ENCODE measurements at regions not wholly inside any gene's neighbourhood (a gene's known extent, or its start where the extent isn't known, plus 50 kb on each side); places are given as distances from the start of the nearest gene placed in this dataset.
"Not testable (repeated sequence)": the region's sequence is repeated elsewhere in the genome, so short reads cannot be mapped to it uniquely, and the experiment has no call there.

GRCh38 chr9:65422966-65423690 is 138.1 kb upstream of the FOXD4L5 start:
- DNase-seq (ENCODE audit: low read depth in 4 of 4, low spot score in 2 of 4) = not testable (repeated sequence)

DNA sequence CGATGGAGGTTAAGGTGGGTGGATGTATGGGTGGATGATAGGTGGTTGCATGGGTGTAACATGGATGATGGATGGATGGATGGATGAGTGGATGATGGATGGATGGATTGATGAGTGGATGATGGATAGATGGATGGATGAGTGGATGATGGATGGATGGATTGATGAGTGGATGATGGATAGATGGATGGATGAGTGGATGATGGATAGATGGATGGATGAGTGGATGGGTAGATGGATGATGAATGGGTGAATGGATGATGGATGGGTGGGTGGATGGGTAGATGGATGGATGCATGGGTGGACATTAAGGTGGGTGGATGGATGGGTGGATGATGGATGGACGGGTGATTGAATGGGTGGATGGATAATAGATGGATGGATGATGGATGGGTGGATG is 136.5 kb upstream of the FOXD4L5 start:
- DNase-seq (ENCODE audit: low read depth in 4 of 4, low spot score in 2 of 4) = not testable (repeated sequence)

GRCh38 chr9:65420771-65421170 is 135.8 kb upstream of the FOXD4L5 start:
- DNase-seq (ENCODE audit: low read depth in 4 of 4, low spot score in 2 of 4) = no peak

- not testable (repeated sequence) for DNase-seq (ENCODE audit: low read depth in 4 of 4, low spot score in 2 of 4)
Observed at GRCh38 chr9:65418966-65419365, 134.0 kb upstream of the FOXD4L5 start.

DNA sequence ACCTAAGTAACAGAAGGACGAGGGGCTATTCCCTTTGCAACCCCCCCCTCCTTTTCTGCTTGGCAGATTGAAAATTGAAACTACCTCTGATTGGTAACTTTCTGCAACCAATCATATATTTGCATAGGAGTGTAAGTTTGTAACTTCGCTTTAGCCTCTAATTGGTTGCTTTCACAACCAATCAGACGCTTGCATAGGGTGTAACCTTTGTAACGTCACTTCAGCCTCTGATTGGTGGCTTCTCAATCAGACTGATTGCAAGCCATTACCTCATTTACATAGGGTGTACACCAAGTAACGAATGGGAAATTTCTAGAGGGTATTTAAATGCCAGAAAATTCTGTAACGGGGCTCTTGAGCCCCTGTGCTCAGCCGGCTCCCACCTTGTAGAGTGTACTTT is 131.9 kb upstream of the FOXD4L5 start:
- not testable (repeated sequence) for DNase-seq (ENCODE audit: low read depth in 4 of 4, low spot score in 2 of 4)

DNA sequence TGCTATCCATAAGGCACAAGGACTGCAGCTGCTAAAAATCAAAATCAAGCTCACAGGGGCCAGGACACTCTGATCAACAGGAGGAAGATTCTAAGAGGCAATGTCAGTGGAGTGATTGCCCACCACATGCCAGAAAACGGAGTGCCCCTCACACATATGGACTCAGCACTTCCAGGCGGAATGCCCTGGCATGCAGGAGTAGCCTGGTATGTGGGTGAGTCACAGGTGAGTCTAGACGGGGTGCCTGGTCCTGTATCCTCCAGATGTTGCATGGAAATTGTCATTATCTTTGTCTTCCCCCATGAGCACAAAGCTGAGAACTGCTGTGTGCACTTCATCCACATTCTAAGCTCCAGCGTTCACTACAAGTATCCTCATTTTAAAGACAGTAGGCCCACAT is 129.2 kb upstream of the FOXD4L5 start:
- DNase-seq (ENCODE audit: low read depth in 4 of 4, low spot score in 2 of 4) = not testable (repeated sequence)

DNA sequence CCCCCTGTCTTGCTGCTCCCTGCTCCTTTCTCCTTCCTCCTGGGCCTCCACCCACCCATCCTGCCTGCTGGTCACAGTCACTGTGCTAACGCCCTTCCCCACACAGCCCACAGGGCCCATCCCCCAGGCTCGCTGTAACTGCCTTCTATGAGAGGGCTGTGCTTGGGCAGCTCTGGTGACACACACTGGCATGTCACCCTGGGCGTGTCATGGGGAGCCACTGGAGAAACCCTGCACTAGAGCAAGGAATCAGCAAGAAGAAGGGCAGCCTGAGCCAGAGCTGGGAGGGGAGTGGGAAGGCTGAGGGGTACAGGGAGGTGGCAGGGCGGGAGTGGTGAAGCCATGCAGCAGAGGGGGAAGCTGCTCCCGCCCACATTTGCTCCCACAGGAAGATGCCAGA is 128.4 kb upstream of the FOXD4L5 start:
- DNase-seq (ENCODE audit: low read depth in 4 of 4, low spot score in 2 of 4) = not testable (repeated sequence)

GRCh38 chr9:65411901-65412300 is 126.9 kb upstream of the FOXD4L5 start:
- DNase-seq (ENCODE audit: low read depth in 4 of 4, low spot score in 2 of 4) = no peak

DNA sequence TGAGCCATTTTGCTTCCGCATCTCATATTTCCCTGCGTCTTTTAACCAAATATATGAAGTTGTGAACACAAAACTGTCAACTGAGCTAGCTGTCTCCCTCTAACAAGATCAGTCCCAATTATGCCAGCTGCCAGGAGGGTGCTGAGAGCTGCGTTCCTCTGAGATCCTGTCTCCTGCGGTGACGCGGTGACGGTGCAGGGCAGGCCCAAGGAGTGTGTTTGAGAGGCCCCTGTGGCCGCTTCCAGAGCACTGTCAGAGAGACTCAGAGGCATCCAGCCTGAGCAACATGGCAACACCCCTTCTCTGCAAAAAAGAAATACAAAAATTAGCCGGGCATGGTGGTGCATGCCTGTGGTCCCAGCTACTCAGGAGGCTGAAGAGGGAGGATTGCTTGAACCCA is 126.3 kb upstream of the FOXD4L5 start:
- no peak for DNase-seq (ENCODE audit: low read depth in 4 of 4, low spot score in 2 of 4)

- DNase-seq (ENCODE audit: low read depth in 4 of 4, low spot score in 2 of 4) = no peak
Observed at GRCh38 chr9:65410926-65411325, 125.9 kb upstream of the FOXD4L5 start.

DNA sequence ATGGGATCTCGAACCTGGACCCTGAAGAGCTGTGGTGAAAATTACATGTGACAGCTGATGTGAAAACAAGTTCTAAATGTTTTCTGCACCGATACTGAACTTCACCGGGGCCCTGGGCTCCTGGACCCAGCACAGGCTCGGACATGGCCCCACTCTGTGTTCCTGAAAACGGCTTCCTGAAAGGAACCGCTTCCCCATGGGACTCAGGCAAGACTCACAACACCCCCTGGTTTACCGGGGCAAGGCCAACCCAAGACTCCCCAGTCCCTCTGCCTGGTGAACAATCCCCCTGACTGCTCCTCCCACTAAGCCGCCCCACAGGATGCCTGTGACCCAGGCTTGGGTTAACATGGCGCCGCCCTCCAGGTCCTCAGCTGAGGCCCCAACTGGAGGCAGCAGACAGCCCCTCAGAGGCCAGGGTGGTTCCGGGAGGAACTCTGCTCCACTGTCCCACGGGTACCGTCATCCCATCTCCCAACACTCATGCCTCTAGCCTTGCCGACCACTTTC is 124.5 kb upstream of the FOXD4L5 start:
- no peak for DNase-seq (ENCODE audit: low read depth in 4 of 4, low spot score in 2 of 4)

DNA sequence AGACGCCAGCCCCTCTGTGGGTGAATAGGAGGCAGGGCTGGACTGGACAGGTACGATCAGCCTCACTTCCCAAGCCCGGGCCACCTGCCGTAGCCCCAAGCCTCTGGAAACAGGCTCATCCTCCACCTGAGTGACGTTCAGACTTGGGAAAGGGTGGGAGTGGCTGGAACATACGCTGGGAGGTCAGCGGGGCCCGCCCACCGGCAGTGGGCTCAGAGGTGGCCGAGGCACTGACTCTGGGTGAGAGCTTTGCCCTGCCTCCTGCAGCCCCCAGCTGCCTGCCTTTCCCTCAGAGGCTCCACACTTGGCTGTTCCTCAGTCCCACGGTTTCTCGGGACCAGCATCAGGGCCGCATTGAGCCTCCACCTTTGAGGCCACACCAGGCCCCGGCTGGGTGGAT is 123.8 kb upstream of the FOXD4L5 start:
- not testable (repeated sequence) for DNase-seq (ENCODE audit: low read depth in 4 of 4, low spot score in 2 of 4)

GRCh38 chr9:65406625-65407024 is 121.6 kb upstream of the FOXD4L5 start:
- not testable (repeated sequence) for DNase-seq (ENCODE audit: low read depth in 4 of 4, low spot score in 2 of 4)

DNA sequence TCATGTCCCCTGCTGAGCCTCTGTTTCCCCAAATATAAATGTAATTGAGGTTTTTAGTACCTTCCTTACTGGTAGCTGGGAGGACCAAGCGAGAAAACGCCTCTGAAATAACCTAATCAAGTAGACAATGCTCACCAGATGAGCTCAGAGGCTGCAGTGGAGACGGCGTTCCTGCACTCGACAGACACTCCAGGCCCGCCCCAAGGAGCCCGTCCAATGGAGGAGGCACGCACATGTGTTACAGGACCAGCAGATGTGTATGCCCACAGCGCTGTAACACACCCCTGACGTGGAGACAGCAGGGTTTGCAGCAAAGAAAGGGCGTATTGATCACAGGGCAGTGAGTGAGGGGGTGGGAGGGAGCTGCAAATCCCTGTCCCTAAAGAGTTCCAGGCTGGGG is 120.8 kb upstream of the FOXD4L5 start:
- DNase-seq (ENCODE audit: low read depth in 4 of 4, low spot score in 2 of 4) = not testable (repeated sequence)

GRCh38 chr9:65405253-65405652 is 120.2 kb upstream of the FOXD4L5 start:
- no peak for DNase-seq (ENCODE audit: low read depth in 4 of 4, low spot score in 2 of 4)

DNA sequence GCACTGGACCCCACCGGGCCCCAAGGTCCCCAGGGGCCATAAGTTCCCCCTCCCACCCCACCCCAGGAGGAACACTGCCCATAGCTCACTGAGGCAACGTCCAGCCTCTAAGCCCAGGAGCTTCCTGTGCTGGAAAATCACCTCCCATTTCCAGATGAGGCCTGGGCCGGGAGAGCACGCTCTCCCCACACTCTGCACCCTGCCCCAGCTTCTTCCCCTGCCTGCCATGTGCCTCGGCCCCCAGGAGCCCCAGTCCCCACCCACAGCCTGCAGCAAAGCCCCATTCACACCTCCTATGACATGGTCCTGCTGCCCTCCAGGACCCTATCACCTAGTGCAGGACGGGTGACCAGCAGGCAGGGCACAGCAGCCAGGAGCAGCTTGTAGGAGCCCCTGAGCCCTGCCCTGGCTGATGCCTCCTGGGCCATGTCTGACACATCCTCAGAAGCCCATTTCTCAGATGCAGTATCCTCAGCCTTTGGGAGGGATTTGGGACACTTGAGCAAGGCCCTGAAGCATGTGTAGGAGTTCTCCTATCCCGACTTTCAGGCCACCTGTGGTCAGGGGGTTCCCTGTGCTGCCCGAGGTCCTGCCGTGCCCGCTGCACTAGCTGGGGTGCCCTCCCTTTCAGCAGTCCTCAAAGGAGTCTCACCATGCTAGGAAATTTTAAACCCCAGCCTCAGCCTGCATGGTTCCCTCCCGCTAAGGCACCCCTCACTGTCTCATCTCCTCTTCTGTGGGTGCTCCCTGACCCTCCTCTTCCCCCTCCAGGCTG is 119.4 kb upstream of the FOXD4L5 start:
- DNase-seq (ENCODE audit: low read depth in 4 of 4, low spot score in 2 of 4) = no peak

DNA sequence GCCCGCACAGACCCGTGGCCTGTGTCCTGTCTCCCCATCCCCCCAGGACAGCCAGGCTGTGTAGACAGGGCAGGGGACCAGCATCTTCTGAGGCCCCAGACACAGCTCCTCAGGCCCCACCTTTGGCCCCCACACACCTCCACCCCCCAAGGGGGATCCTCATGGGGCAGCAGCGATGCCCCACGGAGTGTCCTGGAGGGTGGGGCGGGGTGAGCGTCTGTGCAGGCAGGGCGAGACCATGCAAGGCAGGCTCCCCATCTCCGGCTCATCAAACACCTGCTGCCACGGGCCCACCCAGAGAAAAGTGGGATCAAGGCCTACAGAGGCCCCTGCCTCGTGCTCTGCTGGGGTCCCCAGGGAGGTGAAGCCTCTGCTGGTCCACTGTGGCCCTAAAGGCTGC is 118.7 kb upstream of the FOXD4L5 start:
- no peak for DNase-seq (ENCODE audit: low read depth in 4 of 4, low spot score in 2 of 4)

DNA sequence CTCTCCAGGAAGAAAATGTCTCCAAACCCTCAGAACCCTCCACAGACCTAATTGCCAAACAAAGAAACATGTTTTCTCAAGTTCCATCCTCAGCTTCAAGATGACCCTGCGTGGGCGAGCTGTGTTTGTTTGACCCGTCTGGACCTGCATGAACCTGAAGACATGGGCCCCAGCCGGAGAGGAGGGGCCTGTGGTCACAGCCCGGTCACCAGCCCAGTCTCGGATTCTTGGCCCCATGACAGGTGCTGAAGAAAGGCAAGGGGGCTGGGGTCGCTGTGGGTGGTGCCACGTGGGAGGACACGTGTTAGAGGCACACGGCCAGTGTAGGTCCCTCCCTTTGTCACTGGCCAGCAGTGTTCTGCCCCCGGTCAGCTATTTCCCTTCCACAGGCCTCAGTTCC is 118.1 kb upstream of the FOXD4L5 start:
- DNase-seq (ENCODE audit: low read depth in 4 of 4, low spot score in 2 of 4) = not testable (repeated sequence)

DNA sequence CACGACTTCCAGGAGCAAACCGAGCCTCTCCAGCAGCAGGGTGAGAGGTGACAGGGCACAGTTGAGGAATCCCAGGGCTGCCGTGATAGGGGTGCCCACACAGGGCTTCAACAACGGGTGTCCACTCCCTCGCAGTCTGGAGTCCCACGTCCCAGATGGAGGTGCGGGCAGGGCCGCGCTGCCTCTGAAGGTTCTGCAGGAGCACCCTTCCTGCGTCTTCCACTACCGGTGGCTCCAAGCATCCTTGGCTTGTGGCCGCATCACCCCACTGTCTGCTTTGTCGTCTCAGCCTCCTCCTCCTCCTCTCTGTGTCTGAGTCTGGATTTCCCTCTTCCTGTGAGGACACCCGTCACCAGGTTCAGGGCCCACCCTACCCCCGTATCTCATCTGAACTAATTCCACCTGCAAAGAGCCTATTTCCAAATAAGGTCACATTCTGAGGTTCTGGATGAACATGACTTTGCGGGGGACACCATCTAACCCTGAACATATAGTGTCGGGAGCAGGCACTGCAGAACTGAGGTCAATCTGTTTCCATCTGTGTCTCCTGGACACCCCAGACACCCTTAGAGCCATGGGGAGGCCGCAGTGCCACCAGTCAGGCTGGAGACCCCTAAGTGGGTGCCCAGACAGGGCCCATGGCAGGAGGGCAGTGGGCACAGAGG is 117.3 kb upstream of the FOXD4L5 start:
- not testable (repeated sequence) for DNase-seq (ENCODE audit: low read depth in 4 of 4, low spot score in 2 of 4)

GRCh38 chr9:65401456-65402045 is 116.5 kb upstream of the FOXD4L5 start:
- DNase-seq (ENCODE audit: low read depth in 4 of 4, low spot score in 2 of 4) = not testable (repeated sequence)

DNA sequence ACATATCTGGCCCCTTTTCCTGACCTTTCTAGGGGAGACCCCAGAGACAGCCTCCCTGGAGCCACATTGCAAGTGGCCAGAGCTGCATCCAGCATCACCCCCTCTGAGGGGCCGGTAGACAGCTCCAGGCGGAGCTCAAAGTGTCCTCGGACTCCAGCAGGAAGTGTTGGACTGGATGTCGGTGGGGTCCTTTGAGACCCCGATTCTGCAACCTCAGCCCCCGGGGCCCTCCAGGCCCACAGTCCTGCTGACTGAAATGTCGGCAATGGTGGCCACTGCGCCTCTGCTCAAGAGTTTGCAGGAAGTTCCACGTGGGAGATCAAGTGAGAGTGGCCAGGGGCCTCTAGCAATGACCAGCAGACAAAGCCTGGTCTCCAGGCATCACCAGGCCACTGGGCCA is 115.9 kb upstream of the FOXD4L5 start:
- DNase-seq (ENCODE audit: low read depth in 4 of 4, low spot score in 2 of 4) = no peak

Measured in left renal cortex interstitium (tissue), 4 donors.